EL (cell line): ENCODE measurements at regions not wholly inside any gene's neighbourhood (a gene's known extent, or its start where the extent isn't known, plus 50 kb on each side); places are given as distances from the start of the nearest gene placed in this dataset.

Source experiments
- DNase-seq: peaks from one replicate; pipeline ENCODE4 v3.0.0-alpha.2; 2016

DNA sequence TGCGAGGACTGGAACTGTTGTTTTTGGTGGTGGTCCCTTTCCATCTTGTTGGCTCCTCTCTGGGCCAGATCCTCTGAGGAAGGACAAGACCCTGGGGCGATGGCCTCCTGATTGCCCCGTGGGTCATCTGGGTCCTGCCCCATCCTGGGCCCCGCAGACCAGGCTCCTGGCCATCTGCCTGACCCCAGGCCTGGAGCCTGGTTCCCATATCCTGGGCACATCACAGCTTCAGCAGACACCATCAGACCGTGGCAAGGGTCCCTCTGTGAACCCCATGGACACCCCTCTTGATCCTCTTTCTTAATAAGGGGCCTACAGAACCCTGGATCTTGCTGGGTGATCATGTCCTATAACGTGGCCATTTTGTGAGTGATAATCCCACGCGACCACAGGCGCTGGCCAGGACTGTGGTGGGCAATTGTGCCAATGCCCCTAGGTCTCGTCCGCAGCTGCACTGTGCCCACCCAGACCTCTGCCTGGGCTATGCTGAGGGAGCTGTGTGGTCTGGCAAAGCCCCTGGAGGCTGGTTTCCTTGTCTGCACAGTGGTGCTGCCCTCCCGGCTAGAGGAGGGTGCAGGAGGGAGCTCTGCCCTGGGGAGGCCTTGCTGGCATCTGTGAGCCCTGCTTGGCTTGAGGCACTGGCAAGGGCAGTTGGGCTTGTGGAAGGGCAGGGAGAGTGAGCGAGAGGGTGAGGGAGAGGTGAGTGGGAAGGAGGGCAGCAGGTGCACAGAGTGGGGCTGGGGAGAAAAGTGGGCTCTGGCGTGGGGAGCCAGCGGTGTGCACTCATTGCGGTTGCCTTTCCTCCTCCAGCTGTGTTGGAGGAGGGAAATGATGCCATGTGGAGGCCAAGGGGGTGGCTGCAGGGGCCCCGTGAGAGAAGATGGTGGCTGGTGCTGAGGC, 53.1 kb upstream of the PRR23E start:
- no peak for DNase-seq

DNA sequence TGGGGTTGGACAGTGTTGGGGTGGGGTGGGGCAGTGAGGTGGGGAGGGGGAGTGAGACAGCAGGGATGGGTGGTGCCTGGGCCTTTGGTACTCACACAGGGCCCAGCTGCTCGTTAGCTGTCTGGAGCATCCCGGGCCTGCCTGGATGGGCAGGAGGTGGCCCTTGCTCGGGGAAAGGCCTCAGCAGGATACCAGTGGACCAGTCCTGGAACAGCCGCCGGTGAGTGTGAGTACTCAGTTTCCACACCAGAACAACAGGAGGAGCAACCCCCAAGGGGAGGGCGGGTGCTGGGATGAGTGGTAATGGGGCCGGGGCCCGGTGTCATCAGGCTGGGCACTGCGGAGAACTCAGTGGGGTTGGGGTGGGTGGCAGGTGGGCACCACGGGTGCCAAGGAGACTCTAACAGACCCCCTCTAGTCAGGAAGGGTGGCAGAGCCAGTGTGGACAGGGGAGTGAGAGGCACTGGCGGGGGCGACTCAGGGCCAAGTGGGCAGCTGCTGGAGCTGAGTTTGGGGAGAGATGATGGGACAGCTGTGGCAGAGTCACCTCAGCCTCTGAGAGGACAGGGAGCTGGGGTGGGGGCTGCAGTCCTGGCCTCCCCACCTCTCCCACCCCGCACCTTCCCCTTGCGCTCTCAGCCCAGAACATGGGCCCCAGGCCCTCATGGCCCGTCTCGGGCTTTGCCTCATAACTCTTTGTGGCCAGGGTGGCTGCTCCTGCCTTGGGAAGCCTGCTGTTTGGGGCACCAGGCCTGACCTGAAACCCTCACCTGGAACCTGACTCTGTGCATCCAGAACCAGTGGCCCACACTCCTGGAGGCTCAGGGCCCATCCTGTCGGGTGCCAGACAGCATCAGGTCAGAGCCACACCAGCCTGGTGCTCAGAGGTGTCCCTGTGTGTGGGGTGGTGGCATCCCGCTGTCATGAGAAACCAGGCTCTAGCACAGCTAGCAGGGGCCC, 52.1 kb upstream of the PRR23E start:
- DNase-seq = no peak

DNA sequence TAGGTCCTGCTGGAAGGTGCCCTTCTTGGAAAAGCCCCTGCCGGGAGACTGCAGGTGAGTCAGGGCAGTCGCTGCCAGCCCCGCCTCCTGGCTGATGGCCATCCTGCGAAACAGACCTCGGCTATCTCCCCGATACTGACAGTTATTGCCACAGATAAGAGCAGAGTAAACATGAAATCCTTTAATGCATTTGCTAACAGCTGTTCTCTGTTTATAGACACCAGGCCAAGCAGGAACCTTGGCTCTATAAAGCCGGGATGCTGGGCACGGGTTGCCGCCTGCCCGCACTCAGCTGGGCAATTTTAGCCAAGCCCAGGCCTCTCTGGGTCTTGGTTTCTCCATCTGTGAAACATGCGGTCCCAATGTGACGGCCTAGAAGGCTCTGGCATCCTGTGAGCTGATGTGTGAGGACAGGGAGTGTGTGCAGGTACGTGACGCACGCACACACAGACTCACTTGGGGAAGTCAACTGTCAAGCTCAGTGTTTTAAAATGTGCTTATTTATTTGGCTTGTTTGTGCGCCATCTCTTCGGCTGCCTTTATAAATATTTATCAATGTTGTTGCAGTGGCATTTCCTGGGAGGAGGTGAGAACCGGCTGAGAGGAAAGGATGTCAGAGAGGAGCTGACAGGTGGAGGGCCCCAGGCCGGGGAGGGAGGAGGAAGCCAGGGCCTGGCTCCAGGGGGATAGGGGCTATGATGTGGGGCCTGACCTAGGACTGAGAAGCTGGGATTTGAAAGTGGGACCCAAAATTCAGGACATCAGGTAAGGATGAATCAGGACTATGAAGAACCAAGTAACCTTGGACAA, 50.8 kb upstream of the PRR23E start:
- DNase-seq = no peak
